OCI-LY7 (cell line): ENCODE measurements at regions not wholly inside any gene's neighbourhood (a gene's known extent, or its start where the extent isn't known, plus 50 kb on each side); places are given as distances from the start of the nearest gene placed in this dataset.

ENCODE experiments used
- BruUV-seq: library from RNA; stranded (reverse); fragments of 400-500 nt; replicated peaks from 2 replicates; lab custom pipeline; 2021; lab: Mats Ljungman, UMichigan
- CTCF ChIA-PET: fragments of 300-600 bp; sonication (Branson Sonifier 250); formaldehyde crosslinking; loops from one replicate; lab custom pipeline; 2022; ENCODE audit warnings: antibody characterized with exemption; ENCODE audit not compliant: unreplicated experiment; lab: Charles Lee
- POLR2A ChIA-PET: fragments of 300-600 bp; sonication (Branson Sonifier 250); formaldehyde crosslinking; loops from one replicate; lab custom pipeline; 2022; ENCODE audit warnings: antibody characterized with exemption; lab: Charles Lee
- DNase-seq: peaks from one replicate; pipeline ENCODE4 v3.0.0-alpha.2; 2015; ENCODE audit warnings: low spot score
- H2AFZ ChIP-seq: fragments of 200-600 bp; sonication (generic), shearing (Covaris generic); 2 replicates; pipeline ENCODE4 v1.6.1; 2014; ENCODE audit warnings: mild to moderate bottlenecking, antibody characterized with exemption, low read length, moderate library complexity
- H3K27ac ChIP-seq: fragments of 200-600 bp; sonication (generic); 2 replicates; pipeline ENCODE4 v1.5.1; 2014; ENCODE audit warnings: mixed run types, low read depth, mild to moderate bottlenecking, moderate library complexity, low read length, inconsistent platforms; ENCODE audit not compliant: poor library complexity, severe bottlenecking
- H3K36me3 ChIP-seq: fragments of 200-600 bp; sonication (generic); 2 replicates; pipeline ENCODE4 v1.6.1; 2014; ENCODE audit warnings: mild to moderate bottlenecking, antibody characterized with exemption, low read length, moderate library complexity, mixed read lengths; ENCODE audit not compliant: insufficient read depth
- H3K4me1 ChIP-seq: fragments of 200-600 bp; sonication (generic); 2 replicates; pipeline ENCODE4 v1.5.1; 2014; ENCODE audit warnings: mild to moderate bottlenecking, low read length; ENCODE audit not compliant: insufficient read depth, poor library complexity, severe bottlenecking
- H3K4me2 ChIP-seq: fragments of 200-600 bp; sonication (generic); 2 replicates; pipeline ENCODE4 v1.6.1; 2014; ENCODE audit warnings: mild to moderate bottlenecking, low read length
- H3K4me3 ChIP-seq: fragments of 200-600 bp; sonication (generic); 2 replicates; pipeline ENCODE4 v1.5.1; 2014; ENCODE audit warnings: mild to moderate bottlenecking, low read depth, low read length; ENCODE audit not compliant: poor library complexity, severe bottlenecking
- H3K79me2 ChIP-seq: fragments of 200-600 bp; sonication (generic); 2 replicates; pipeline ENCODE4 v1.6.1; 2016; ENCODE audit warnings: low read depth, mild to moderate bottlenecking, low read length, moderate library complexity, mixed read lengths; ENCODE audit not compliant: insufficient read depth
- H3K9me2 ChIP-seq: fragments of 200-600 bp; sonication (generic); 2 replicates; pipeline ENCODE4 v1.6.1; 2016; ENCODE audit warnings: mild to moderate bottlenecking, low read length, mixed read lengths; ENCODE audit not compliant: insufficient read depth
- H3K9me3 ChIP-seq: fragments of 200-600 bp; sonication (generic); 2 replicates; pipeline ENCODE4 v1.6.1; 2014; ENCODE audit warnings: mild to moderate bottlenecking, mixed run types, low read length, mixed read lengths
- H4K20me1 ChIP-seq: fragments of 200-600 bp; sonication (generic); 2 replicates; pipeline ENCODE4 v1.6.1; 2014; ENCODE audit warnings: mild to moderate bottlenecking, antibody characterized with exemption, low read length, moderate library complexity, mixed read lengths; ENCODE audit not compliant: insufficient read depth
- CTCF ChIP-seq: fragments of 200-600 bp; sonication (generic); conservative IDR thresholded peaks from 2 replicates; pipeline ENCODE4 v1.5.1; 2014; ENCODE audit warnings: mild to moderate bottlenecking, antibody characterized with exemption, low read length, moderate library complexity, mixed read lengths
- EZH2phosphoT487 ChIP-seq: fragments of 200-600 bp; sonication (generic); IDR thresholded peaks from 2 replicates; pipeline ENCODE4 v1.6.1; 2018; ENCODE audit warnings: low read depth, borderline replicate concordance, mild to moderate bottlenecking, mixed run types, antibody characterized with exemption, low read length, moderate library complexity, mixed read lengths
- intact Hi-C: fragments of 100-400 bp; cut with micrococcal nuclease; formaldehyde crosslinking; loops from one replicate; pipeline ENCODE4 v1.10.0; 2022; ENCODE audit not compliant: unreplicated experiment

GRCh38 chr10:121041499-121041898, 190.3 kb downstream of the WDR11 start:
- no TSS peak for BruUV-seq
- no peak overlapping the region for H2AFZ ChIP-seq
- H3K4me2 ChIP-seq: no peak overlapping the region
- TF ChIP-seq EZH2phosphoT487 (no peak), CTCF (no peak)
- ChIA-PET POLR2A (no interaction called here), CTCF (no interaction called here)
- intact Hi-C loops: no loop called here
- H3K4me3 ChIP-seq: no peak overlapping the region
- H3K27ac ChIP-seq: no peak overlapping the region
- H4K20me1 ChIP-seq: no peaks in the 10 kb centered on the region
- no peak for DNase-seq
- no peaks in the 10 kb centered on the region for H3K9me3 ChIP-seq
- no peaks in the 10 kb centered on the region for H3K36me3 ChIP-seq
- H3K9me2 ChIP-seq: no peaks in the 10 kb centered on the region
- H3K4me1 ChIP-seq: no peaks in the 10 kb centered on the region
- H3K79me2 ChIP-seq: no peaks in the 10 kb centered on the region

GRCh38 chr10:121041906-121042305, 190.7 kb downstream of the WDR11 start:
- Histone ChIP-seq H2AFZ (no peak overlapping the region), H3K4me3 (no peak overlapping the region), H3K4me1 (no peaks in the 10 kb centered on the region), H3K27ac (no peak overlapping the region), H3K4me2 (no peak overlapping the region), H4K20me1 (no peaks in the 10 kb centered on the region), H3K9me2 (no peaks in the 10 kb centered on the region), H3K79me2 (no peaks in the 10 kb centered on the region), H3K36me3 (no peaks in the 10 kb centered on the region), H3K9me3 (no peaks in the 10 kb centered on the region)
- no TSS peak for BruUV-seq
- CTCF ChIA-PET: no interaction called here
- TF ChIP-seq EZH2phosphoT487: no peak
- no peak for TF ChIP-seq CTCF
- no peak for DNase-seq
- POLR2A ChIA-PET: no interaction called here
- intact Hi-C loops: no loop called here

GRCh38 chr10:121042342-121042741, 191.2 kb downstream of the WDR11 start:
- Histone ChIP-seq H3K9me2 (no peaks in the 10 kb centered on the region), H3K4me2 (no peak overlapping the region), H3K27ac (no peak overlapping the region), H3K4me3 (no peak overlapping the region), H2AFZ (no peak overlapping the region), H3K4me1 (no peaks in the 10 kb centered on the region), H3K36me3 (no peaks in the 10 kb centered on the region), H4K20me1 (no peaks in the 10 kb centered on the region), H3K9me3 (no peaks in the 10 kb centered on the region), H3K79me2 (no peaks in the 10 kb centered on the region)
- TF ChIP-seq CTCF: no peak
- no peak for TF ChIP-seq EZH2phosphoT487
- no TSS peak for BruUV-seq
- ChIA-PET CTCF (no interaction called here), POLR2A (no interaction called here)
- DNase-seq: no peak
- intact Hi-C loops: no loop called here
